ENCODE measurements at regions not wholly inside any gene's neighbourhood (a gene's known extent, or its start where the extent isn't known, plus 50 kb on each side); places are given as distances from the start of the nearest gene placed in this dataset.

DNA sequence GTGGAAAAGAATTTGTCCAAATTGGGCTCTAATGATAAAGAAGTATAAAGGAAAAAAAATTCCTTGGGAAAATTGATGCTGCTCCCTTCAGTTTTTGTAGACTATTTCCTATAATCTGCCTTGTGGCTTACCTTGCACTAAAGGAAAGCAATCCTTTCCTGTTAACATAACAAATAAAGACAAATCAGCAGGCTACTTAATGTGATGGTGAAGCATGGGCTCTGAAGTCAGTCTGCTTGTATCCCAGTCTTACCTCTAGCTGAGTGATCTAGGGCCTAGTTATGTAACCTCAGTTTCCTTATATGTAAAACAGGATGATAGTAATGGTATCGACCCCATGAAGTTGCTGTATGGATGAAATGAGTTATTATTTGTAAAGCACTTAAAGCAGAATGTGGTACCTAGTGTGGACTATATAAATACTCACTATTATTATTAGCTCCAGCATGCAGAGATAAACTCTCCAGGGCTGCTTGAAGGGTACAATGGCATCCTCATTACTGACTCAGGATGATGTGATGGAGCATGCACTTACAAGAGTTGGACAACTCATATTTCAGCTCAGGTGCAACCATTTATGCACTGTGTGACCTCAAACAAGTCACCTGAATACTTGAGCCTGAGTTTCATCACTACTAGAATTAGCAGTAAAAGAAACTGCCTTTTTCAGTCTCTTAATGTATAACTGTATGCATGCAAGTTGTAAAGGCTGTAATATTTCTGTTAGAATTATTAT is 156.1 kb downstream of the DKK1 start:
- H3K4me3 ChIP-seq (ENCODE audit: control insufficient read depth, low read depth, low read length): no peak overlapping the region
- TF ChIP-seq, protein P1, sequence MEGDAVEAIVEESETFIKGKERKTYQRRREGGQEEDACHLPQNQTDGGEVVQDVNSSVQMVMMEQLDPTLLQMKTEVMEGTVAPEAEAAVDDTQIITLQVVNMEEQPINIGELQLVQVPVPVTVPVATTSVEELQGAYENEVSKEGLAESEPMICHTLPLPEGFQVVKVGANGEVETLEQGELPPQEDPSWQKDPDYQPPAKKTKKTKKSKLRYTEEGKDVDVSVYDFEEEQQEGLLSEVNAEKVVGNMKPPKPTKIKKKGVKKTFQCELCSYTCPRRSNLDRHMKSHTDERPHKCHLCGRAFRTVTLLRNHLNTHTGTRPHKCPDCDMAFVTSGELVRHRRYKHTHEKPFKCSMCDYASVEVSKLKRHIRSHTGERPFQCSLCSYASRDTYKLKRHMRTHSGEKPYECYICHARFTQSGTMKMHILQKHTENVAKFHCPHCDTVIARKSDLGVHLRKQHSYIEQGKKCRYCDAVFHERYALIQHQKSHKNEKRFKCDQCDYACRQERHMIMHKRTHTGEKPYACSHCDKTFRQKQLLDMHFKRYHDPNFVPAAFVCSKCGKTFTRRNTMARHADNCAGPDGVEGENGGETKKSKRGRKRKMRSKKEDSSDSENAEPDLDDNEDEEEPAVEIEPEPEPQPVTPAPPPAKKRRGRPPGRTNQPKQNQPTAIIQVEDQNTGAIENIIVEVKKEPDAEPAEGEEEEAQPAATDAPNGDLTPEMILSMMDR (IDR thresholded peaks at IDR 0.05; ENCODE audit: control insufficient read depth, insufficient read depth, low read depth, low read length, missing control alignments): no peak

DNA sequence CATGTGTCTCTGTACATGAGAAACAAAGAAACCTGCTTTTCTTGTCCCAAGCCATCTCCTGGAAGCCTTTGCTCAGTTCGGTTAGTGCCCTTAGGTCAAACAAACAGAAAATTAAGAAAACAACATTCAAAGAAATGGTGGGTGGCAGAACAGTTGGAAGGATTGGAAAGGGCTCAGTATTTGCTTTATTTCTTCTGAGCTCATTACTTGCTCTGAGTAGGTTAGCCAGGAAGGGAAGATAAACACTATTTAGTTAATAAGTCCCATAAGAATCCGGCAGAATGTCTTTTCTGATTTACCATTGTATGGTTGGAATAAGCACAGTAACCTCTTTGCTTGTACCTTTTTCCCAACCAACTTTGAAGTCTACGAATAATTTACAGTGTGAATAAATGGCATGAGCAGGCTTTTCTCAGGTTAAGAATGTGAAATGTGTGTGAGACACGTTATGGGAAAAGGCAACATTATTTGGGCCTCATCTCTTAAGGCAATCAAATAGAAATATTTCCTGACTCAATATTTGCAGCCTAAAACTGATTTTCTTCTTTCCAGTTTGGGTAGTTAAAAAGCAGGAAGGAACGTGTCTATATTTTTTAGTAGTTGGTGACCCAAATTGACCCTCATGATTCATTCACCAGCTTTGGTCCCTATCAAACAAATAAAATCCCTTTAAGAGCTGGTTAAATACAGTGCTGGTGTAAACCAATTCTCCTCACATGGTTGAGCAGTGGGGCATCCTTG is 158.5 kb downstream of the DKK1 start:
- TF ChIP-seq, protein P1 (IDR thresholded peaks at IDR 0.05; ENCODE audit: control insufficient read depth, insufficient read depth, low read depth, low read length, missing control alignments): no peak
- no peak for DNase-seq (ENCODE audit: low read depth)
- no peak overlapping the region for H3K4me3 ChIP-seq (ENCODE audit: control insufficient read depth, low read depth, low read length)

More for the DNA sequence above, 156.1 kb downstream of the DKK1 start:
- no peak for DNase-seq (ENCODE audit: low read depth)

DNA sequence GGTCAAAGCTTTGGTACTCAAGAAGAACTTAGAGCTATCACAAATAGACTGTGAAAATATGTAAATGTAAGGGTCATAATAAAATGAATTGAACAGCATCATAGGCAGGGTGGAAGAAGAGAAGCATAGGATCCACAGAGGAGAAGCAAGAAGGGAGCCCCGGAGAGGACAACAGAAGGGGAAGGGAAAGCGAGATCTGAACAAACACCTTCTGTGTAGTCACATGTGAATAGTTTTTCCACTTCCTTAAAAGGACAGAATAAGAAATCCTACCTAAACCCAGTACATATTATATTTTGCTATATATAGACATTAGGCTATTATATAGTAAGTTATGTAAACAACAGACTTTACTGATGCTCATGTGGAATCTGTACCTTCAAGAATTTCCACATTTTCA is 160.2 kb downstream of the DKK1 start:
- no peak for DNase-seq (ENCODE audit: low read depth)
- no peak overlapping the region for H3K4me3 ChIP-seq (ENCODE audit: control insufficient read depth, low read depth, low read length)
- TF ChIP-seq, protein P1 (IDR thresholded peaks at IDR 0.05; ENCODE audit: control insufficient read depth, insufficient read depth, low read depth, low read length, missing control alignments): no peak

- TF ChIP-seq, protein P1 (IDR thresholded peaks at IDR 0.05; ENCODE audit: control insufficient read depth, insufficient read depth, low read depth, low read length, missing control alignments): no peak
- DNase-seq (ENCODE audit: low read depth): no peak
- no peak overlapping the region for H3K4me3 ChIP-seq (ENCODE audit: control insufficient read depth, low read depth, low read length)
These were observed 163.2 kb downstream of the DKK1 start for GRCh38 chr10:52477305-52477704.

- no peak overlapping the region for H3K4me3 ChIP-seq (ENCODE audit: control insufficient read depth, low read depth, low read length)
- TF ChIP-seq, protein P1 (IDR thresholded peaks at IDR 0.05; ENCODE audit: control insufficient read depth, insufficient read depth, low read depth, low read length, missing control alignments): no peak
- DNase-seq (ENCODE audit: low read depth): no peak
These were observed 165.5 kb downstream of the DKK1 start for GRCh38 chr10:52479567-52479966.

DNA sequence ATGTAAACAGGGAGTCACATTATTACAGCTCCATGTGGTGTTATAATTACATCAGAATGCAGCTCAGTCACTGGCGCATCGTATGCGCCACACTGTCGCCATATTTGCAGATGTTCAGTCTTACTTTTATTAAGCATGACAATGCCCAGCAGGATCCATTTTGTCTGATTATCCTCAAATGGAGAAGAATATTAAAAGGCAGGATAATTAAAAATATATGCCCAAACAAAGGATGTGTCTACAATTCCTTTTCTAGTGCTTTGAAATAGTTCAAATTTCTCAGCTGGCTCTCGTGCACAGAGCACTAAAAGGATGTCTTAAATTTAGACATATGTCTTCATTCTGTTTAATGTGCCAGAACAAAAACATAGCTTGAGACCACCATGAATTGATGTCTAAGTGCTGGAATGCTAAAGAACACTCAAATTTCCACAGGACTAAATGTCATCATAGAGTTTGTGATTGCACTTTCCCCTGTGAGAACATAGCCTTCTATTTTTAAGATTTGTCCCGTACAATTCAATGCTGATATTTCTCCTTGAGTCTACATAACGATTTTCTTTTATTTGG is 168.0 kb downstream of the DKK1 start:
- DNase-seq (ENCODE audit: low read depth): no peak
- TF ChIP-seq, protein P1 (IDR thresholded peaks at IDR 0.05; ENCODE audit: control insufficient read depth, insufficient read depth, low read depth, low read length, missing control alignments): no peak

More for the DNA sequence above, 168.0 kb downstream of the DKK1 start:
- no peak overlapping the region for H3K4me3 ChIP-seq (ENCODE audit: control insufficient read depth, low read depth, low read length)
